ENCODE measurements at regions not wholly inside any gene's neighbourhood (a gene's known extent, or its start where the extent isn't known, plus 50 kb on each side); places are given as distances from the start of the nearest gene placed in this dataset.

- TF ChIP-seq CTCF (IDR thresholded peaks at IDR 0.05) (no peak), POLR2AphosphoS5 (IDR thresholded peaks at IDR 0.05) (no peak), POLR2A (IDR thresholded peaks at IDR 0.05) (no peak), EP300 (IDR thresholded peaks at IDR 0.05) (no peak)
Measured at GRCh38 chrX:120794525-120794975, 81.1 kb downstream of the CT47B1 start.

All from suprapubic skin (tissue), 4 donors.